ENCODE measurements at regions not wholly inside any gene's neighbourhood (a gene's known extent, or its start where the extent isn't known, plus 50 kb on each side); places are given as distances from the start of the nearest gene placed in this dataset.

DNA sequence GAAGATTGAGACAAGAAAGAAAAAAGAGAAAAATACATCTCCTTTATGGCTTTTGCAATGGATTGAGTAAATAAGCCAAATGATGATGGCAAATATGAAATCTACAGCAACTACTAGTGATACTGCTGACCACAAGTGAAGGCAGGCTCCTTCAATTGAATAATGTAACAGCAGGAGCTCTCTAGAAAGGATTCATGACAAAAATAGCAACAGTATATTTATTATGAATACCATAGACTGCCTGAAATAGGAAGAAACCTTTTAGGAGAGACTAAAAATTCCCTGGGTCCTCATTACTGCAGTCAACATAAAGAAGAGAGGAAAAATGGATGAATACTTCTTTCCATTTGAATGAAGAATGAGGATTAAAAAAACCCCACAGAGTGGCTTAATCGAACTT is 306.8 kb upstream of the ANXA10 start:
- no peak for TF ChIP-seq CTCF (IDR thresholded peaks at IDR 0.05)
- TF ChIP-seq POLR2A (IDR thresholded peaks at IDR 0.05) = no peak

Measured in thyroid gland (tissue), 4 donors.